ENCODE measurements at regions not wholly inside any gene's neighbourhood (a gene's known extent, or its start where the extent isn't known, plus 50 kb on each side); places are given as distances from the start of the nearest gene placed in this dataset.

- DNase-seq, result no peak
Measured at GRCh38 chr11:70688142-70688541, 289.8 kb downstream of the CTTN start.

GRCh38 chr11:70689764-70690163 is 291.4 kb downstream of the CTTN start:
- DNase-seq, result no peak

GRCh38 chr11:70692131-70692530 is 293.8 kb downstream of the CTTN start:
- DNase-seq, result no peak

- no peak for DNase-seq
Measured at GRCh38 chr11:70694371-70694770, 296.0 kb downstream of the CTTN start.

- no peak for DNase-seq
Measured at GRCh38 chr11:70695086-70695960, 297.0 kb downstream of the CTTN start.

- no peak for DNase-seq
Measured at GRCh38 chr11:70696076-70696475, 297.7 kb downstream of the CTTN start.

GRCh38 chr11:70696564-70696963 is 298.2 kb downstream of the CTTN start:
- no peak for DNase-seq

- DNase-seq, result no peak
Measured at GRCh38 chr11:70697701-70698100, 299.4 kb downstream of the CTTN start.

GRCh38 chr11:70698871-70699270 is 300.5 kb downstream of the CTTN start:
- no peak for DNase-seq

GRCh38 chr11:70699294-70700221 is 301.2 kb downstream of the CTTN start:
- DNase-seq, result no peak

- DNase-seq, result no peak
Measured at GRCh38 chr11:70700453-70700852, 302.1 kb downstream of the CTTN start.

- no peak for DNase-seq
Measured at GRCh38 chr11:70700871-70701270, 302.5 kb downstream of the CTTN start.

GRCh38 chr11:70702040-70702648 is 303.8 kb downstream of the CTTN start:
- DNase-seq, result no peak

GRCh38 chr11:70703141-70704064 is 305.1 kb downstream of the CTTN start:
- no peak for DNase-seq

GRCh38 chr11:70705097-70705496 is 306.8 kb downstream of the CTTN start:
- no peak for DNase-seq

GRCh38 chr11:70705930-70706329 is 307.6 kb downstream of the CTTN start:
- DNase-seq, result no peak

- DNase-seq, result no peak
Measured at GRCh38 chr11:70707821-70708220, 309.5 kb downstream of the CTTN start.

GRCh38 chr11:70709596-70709995 is 311.3 kb downstream of the CTTN start:
- DNase-seq, result no peak

- DNase-seq, result no peak
Measured at GRCh38 chr11:70710192-70710591, 311.9 kb downstream of the CTTN start.

GRCh38 chr11:70710601-70711000 is 312.3 kb downstream of the CTTN start:
- DNase-seq, result no peak

GRCh38 chr11:70711095-70711910 is 313.0 kb downstream of the CTTN start:
- DNase-seq, result no peak

GRCh38 chr11:70711911-70712185 is 313.5 kb downstream of the CTTN start:
- no peak for DNase-seq

All from COR-L47 (cell line).